ENCODE measurements at regions not wholly inside any gene's neighbourhood (a gene's known extent, or its start where the extent isn't known, plus 50 kb on each side); places are given as distances from the start of the nearest gene placed in this dataset.

DNA sequence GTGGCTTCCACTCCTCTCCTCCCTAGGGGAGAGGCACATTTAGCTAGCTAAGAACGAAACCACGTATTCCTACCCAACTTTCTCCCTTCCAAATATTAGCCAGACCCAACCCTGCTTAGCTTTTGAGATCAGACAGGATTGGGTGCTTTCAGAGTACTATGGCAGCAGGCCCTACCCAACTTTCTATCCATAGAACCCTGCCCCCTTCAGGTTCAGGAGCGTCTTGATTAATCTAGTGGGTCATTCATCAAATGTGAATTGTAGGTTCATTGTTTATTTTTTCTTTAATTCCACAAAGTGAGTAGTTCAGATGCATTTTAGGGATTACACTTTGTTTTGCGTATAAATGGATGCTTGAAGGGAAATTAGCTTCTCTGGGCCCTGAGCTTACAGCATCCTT lies 188.3 kb downstream of the MIB1 start:
- ChIA-PET CTCF (no interaction called here), POLR2A (no interaction called here)
- Mint-ChIP-seq H3K9me3 (peaks cover 0 to 4% (median 0%) of the 10 kb centered on the region in 3 donors), H3K27me3 (peaks cover 7 to 15% of the 10 kb centered on the region in 2 donors), H3K4me3 (no peak overlapping the region), H3K36me3 (no peaks in the 10 kb centered on the region), H3K4me1 (no peaks in the 10 kb centered on the region), H3K27ac (no peak overlapping the region)
- ATAC-seq (replicated peaks in 1 of 4), result no peak
- WGBS (ENCODE audit: insufficient coverage), result 100% methylated on average over 1 of the region's 4 CpGs
- Histone ChIP-seq H3K27me3 (replicated peaks in 1 of 2; ENCODE audit: control insufficient read depth in 2 of 2, extremely low read depth in 1 of 2, insufficient read depth in 2 of 2, low read length in 1 of 2) (peaks cover 0 to 6% of the 10 kb centered on the region in 2 experiments), H3K27ac (ENCODE audit: low read length) (no peak overlapping the region), H3K4me3 (ENCODE audit: control insufficient read depth in 1 of 2, extremely low read depth in 1 of 2, low read length in 1 of 2) (no peak overlapping the region), H3K36me3 (ENCODE audit: control insufficient read depth in 2 of 2, extremely low read depth in 1 of 2, insufficient read depth in 1 of 2, low read length in 1 of 2) (no peaks in the 10 kb centered on the region), H3K4me1 (ENCODE audit: control insufficient read depth in 1 of 2, extremely low read depth in 1 of 2, insufficient read depth in 2 of 2, low read length in 2 of 2) (no peaks in the 10 kb centered on the region), H3K9me3 (no peaks in the 10 kb centered on the region)
- DNase-seq, result no peak

DNA sequence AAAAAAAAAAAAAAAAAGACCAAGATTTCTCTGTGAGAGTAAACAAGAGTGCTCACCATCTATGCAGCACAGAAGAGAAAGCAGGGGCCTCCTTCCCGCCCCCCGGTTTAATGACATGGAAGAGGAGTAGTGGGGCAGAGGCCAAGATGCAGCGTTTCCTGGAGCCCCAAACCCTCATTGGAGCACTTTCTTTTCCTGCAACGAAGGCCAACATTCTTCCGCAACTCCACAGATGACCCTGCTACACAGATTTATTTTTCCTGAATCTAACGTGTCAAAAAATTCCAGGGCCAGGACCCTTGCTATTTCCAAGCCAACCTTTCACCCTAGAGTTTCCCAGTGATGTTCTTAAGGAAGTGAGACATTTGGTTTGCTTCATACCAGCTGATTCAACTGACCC lies 189.6 kb downstream of the MIB1 start:
- ChIA-PET CTCF (no interaction called here), POLR2A (no interaction called here)
- H3K27ac Mint-ChIP-seq, result no peak overlapping the region
- H3K27me3 Mint-ChIP-seq, result peaks cover 7 to 19% of the 10 kb centered on the region in 2 donors
- no peak overlapping the region for H3K4me3 ChIP-seq (ENCODE audit: control insufficient read depth in 1 of 2, extremely low read depth in 1 of 2, low read length in 1 of 2)
- H3K27ac ChIP-seq (ENCODE audit: low read length), result no peak overlapping the region
- peaks cover 0 to 11% of the 10 kb centered on the region in 2 experiments for H3K27me3 ChIP-seq (replicated peaks in 1 of 2; ENCODE audit: control insufficient read depth in 2 of 2, extremely low read depth in 1 of 2, insufficient read depth in 2 of 2, low read length in 1 of 2)
- peaks cover 0 to 4% (median 0%) of the 10 kb centered on the region in 3 donors for H3K9me3 Mint-ChIP-seq
- no peaks in the 10 kb centered on the region for H3K36me3 Mint-ChIP-seq
- DNase-seq, result no peak
- H3K9me3 ChIP-seq, result no peaks in the 10 kb centered on the region
- WGBS (ENCODE audit: insufficient coverage), result 93% methylated on average over 2 of the region's 6 CpGs
- H3K4me3 Mint-ChIP-seq, result no peak overlapping the region
- ATAC-seq (replicated peaks in 1 of 4), result no peak
- H3K4me1 ChIP-seq (ENCODE audit: control insufficient read depth in 1 of 2, extremely low read depth in 1 of 2, insufficient read depth in 2 of 2, low read length in 2 of 2), result no peaks in the 10 kb centered on the region
- no peaks in the 10 kb centered on the region for H3K4me1 Mint-ChIP-seq
- no peaks in the 10 kb centered on the region for H3K36me3 ChIP-seq (ENCODE audit: control insufficient read depth in 2 of 2, extremely low read depth in 1 of 2, insufficient read depth in 1 of 2, low read length in 1 of 2)

DNA sequence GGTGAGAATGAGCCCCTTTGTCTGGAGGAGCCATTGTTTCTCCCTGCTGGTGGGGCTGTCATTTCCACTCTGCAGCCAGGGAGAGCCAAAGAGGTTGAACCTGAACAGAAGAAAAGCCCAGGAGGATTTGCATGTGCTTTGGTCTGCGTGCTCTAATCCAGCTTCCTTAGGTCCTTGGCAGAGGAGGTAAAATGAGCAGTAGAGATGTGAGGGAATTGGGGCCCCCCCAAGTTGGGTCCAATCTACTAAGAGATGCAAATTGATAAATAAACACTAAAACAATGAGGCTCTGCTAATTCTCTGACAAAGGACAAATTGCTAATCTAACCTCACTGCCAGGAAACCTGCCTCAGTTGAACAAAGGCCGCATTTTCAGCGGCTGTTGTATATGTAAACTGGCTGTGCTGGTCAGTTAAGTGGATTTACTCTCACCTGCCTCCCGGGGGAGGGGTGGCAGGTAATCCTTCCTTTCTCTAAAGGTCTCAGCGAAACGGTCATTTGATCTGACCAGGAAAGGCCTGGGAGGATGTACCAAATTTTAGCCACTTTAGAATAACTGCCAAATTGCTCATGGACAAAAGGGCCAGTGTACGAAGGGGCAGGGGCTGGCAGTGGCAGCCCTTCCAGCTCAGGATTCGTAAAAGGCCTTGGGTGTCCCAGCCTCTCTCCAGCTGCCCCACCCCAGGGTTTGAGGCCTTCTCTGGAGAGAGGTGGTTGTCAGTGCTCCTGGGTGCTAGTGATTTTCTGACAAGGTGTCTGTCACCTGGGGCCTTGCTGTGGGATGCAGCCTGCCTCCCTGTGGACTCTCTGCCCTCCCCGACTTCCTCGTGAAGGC lies 193.6 kb downstream of the MIB1 start:
- ChIA-PET CTCF (no interaction called here), POLR2A (no interaction called here)
- Histone ChIP-seq H3K27ac (ENCODE audit: low read length) (no peak overlapping the region), H3K36me3 (ENCODE audit: control insufficient read depth in 2 of 2, extremely low read depth in 1 of 2, insufficient read depth in 1 of 2, low read length in 1 of 2) (no peaks in the 10 kb centered on the region), H3K4me1 (ENCODE audit: control insufficient read depth in 1 of 2, extremely low read depth in 1 of 2, insufficient read depth in 2 of 2, low read length in 2 of 2) (no peaks in the 10 kb centered on the region), H3K27me3 (replicated peaks in 1 of 2; ENCODE audit: control insufficient read depth in 2 of 2, extremely low read depth in 1 of 2, insufficient read depth in 2 of 2, low read length in 1 of 2) (peaks cover 0 to 9% of the 10 kb centered on the region in 2 experiments), H3K4me3 (ENCODE audit: control insufficient read depth in 1 of 2, extremely low read depth in 1 of 2, low read length in 1 of 2) (no peak overlapping the region), H3K9me3 (no peaks in the 10 kb centered on the region)
- Mint-ChIP-seq H3K27ac (no peak overlapping the region), H3K27me3 (peaks cover 7 to 17% of the 10 kb centered on the region in 2 donors), H3K4me1 (no peaks in the 10 kb centered on the region), H3K4me3 (no peak overlapping the region), H3K36me3 (no peaks in the 10 kb centered on the region), H3K9me3 (no peaks in the 10 kb centered on the region)
- WGBS (ENCODE audit: insufficient coverage), result 78% methylated on average over 7 of the region's 10 CpGs
- ATAC-seq (replicated peaks in 1 of 4), result no peak
- DNase-seq, result no peak

DNA sequence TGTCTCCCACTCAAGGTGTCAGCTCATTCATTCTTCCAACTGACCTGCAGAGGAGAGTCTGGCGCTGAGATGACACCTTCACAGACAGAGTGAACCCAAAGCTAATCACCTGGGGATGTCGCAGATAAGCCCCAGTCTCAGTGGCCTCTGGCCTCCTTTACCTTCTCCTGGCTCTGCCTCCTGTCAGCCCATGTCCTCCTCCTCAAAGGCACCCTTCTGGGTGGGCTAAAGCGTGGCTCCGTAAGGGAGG lies 194.1 kb downstream of the MIB1 start:
- Histone ChIP-seq H3K4me3 (ENCODE audit: control insufficient read depth in 1 of 2, extremely low read depth in 1 of 2, low read length in 1 of 2) (no peak overlapping the region), H3K27me3 (replicated peaks in 1 of 2; ENCODE audit: control insufficient read depth in 2 of 2, extremely low read depth in 1 of 2, insufficient read depth in 2 of 2, low read length in 1 of 2) (peaks cover 0 to 9% of the 10 kb centered on the region in 2 experiments), H3K27ac (ENCODE audit: low read length) (no peak overlapping the region), H3K9me3 (no peaks in the 10 kb centered on the region), H3K4me1 (ENCODE audit: control insufficient read depth in 1 of 2, extremely low read depth in 1 of 2, insufficient read depth in 2 of 2, low read length in 2 of 2) (no peaks in the 10 kb centered on the region), H3K36me3 (ENCODE audit: control insufficient read depth in 2 of 2, extremely low read depth in 1 of 2, insufficient read depth in 1 of 2, low read length in 1 of 2) (no peaks in the 10 kb centered on the region)
- CTCF ChIA-PET, result interaction anchor here in 1 of 2 donors (1.1 kb wide), 1 partner anchor 21 kb away, joined by 3 read pairs; no protein-coding TSS in a partner anchor
- POLR2A ChIA-PET, result no interaction called here
- no peak for DNase-seq
- peaks cover 9 to 14% of the 10 kb centered on the region in 2 donors for H3K27me3 Mint-ChIP-seq
- no peaks in the 10 kb centered on the region for H3K4me1 Mint-ChIP-seq
- no peaks in the 10 kb centered on the region for H3K9me3 Mint-ChIP-seq
- H3K36me3 Mint-ChIP-seq, result no peaks in the 10 kb centered on the region
- 94% methylated on average over 3 of the region's 4 CpGs for WGBS (ENCODE audit: insufficient coverage)
- ATAC-seq (replicated peaks in 1 of 4), result no peak
- H3K27ac Mint-ChIP-seq, result no peak overlapping the region
- no peak overlapping the region for H3K4me3 Mint-ChIP-seq

DNA sequence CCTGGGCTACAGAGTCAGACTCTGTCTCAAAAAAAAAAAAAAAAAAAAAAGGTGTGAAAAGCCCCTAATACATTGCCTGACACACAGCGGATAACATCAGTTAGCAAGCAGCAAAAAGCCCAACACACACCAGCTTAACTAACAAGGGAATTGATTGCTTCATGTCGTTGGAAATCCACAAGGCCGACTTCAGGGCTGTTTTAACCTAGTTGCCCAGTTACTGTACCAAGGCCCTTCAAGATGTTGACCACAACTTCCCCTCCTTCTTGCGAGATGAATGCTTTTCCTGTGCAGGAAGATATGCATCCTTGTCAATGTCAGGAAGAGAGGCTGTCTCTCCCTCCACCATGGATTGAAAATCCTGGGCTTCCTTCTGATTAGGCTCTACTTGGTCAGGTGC lies 202.9 kb downstream of the MIB1 start:
- Mint-ChIP-seq H3K4me1 (no peaks in the 10 kb centered on the region), H3K9me3 (no peaks in the 10 kb centered on the region), H3K27me3 (peaks cover 3 to 10% of the 10 kb centered on the region in 2 donors), H3K27ac (no peak overlapping the region), H3K4me3 (no peak overlapping the region), H3K36me3 (no peaks in the 10 kb centered on the region)
- Histone ChIP-seq H3K36me3 (ENCODE audit: control insufficient read depth in 2 of 2, extremely low read depth in 1 of 2, insufficient read depth in 1 of 2, low read length in 1 of 2) (no peaks in the 10 kb centered on the region), H3K27me3 (replicated peaks in 1 of 2; ENCODE audit: control insufficient read depth in 2 of 2, extremely low read depth in 1 of 2, insufficient read depth in 2 of 2, low read length in 1 of 2) (peaks cover 0 to 7% of the 10 kb centered on the region in 2 experiments), H3K4me1 (ENCODE audit: control insufficient read depth in 1 of 2, extremely low read depth in 1 of 2, insufficient read depth in 2 of 2, low read length in 2 of 2) (no peaks in the 10 kb centered on the region), H3K4me3 (ENCODE audit: control insufficient read depth in 1 of 2, extremely low read depth in 1 of 2, low read length in 1 of 2) (no peak overlapping the region), H3K9me3 (no peaks in the 10 kb centered on the region), H3K27ac (ENCODE audit: low read length) (no peak overlapping the region)
- ChIA-PET POLR2A (interaction anchor here in 1 of 2 donors (0.6 kb wide), 1 partner anchor 755 kb away, joined by 5 read pairs; no protein-coding TSS in a partner anchor), CTCF (no interaction called here)
- ATAC-seq (replicated peaks in 1 of 4) (no peak), DNase-seq (no peak)
- WGBS (ENCODE audit: insufficient coverage), result 50% methylated on average over 3 of the region's 4 CpGs

DNA sequence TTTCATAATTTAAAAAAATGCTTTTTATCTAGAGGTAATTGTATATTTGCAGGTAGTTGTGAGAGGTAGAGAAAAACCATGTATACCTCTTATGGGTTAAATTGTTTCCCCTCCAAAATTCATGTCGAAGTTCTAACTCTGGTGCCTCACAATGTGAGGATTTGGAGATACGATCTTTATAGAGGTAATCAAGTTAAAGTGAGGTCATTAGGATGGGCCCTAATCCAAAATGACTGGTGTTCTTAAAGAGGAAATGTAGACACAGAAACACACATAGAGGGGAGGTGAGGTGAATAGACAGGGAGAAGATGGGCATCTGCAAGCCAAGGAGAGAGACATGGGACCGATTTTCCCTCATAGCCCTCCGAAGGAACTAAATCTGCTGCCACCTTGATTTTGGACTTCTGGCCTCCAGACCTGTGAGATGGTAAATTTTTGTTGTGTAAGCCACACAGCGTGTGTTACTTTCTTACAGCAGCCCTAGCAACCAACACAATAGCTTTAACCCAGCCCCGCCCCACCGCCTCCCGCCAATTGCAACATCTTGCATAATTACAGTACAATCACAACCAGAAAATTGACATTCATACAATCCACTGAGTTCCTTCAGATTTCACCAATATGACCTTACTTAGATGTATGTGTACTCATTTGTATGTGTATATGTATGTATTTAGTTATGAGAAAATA lies 208.9 kb downstream of the MIB1 start:
- H3K4me3 ChIP-seq (ENCODE audit: control insufficient read depth in 1 of 2, extremely low read depth in 1 of 2, low read length in 1 of 2), result no peak overlapping the region
- Mint-ChIP-seq H3K36me3 (no peaks in the 10 kb centered on the region), H3K4me3 (no peak overlapping the region), H3K27ac (no peak overlapping the region), H3K27me3 (peaks cover 30 to 38% of the 10 kb centered on the region in 2 donors), H3K4me1 (no peaks in the 10 kb centered on the region), H3K9me3 (no peaks in the 10 kb centered on the region)
- POLR2A ChIA-PET, result no interaction called here
- no peak overlapping the region for H3K27ac ChIP-seq (ENCODE audit: low read length)
- DNase-seq, result no peak
- H3K36me3 ChIP-seq (ENCODE audit: control insufficient read depth in 2 of 2, extremely low read depth in 1 of 2, insufficient read depth in 1 of 2, low read length in 1 of 2), result no peaks in the 10 kb centered on the region
- CTCF ChIA-PET, result interaction anchor here in 1 of 2 donors (0.6 kb wide), 1 partner anchor 1447 kb away, joined by 3 read pairs; no protein-coding TSS in a partner anchor
- ATAC-seq (replicated peaks in 1 of 4), result no peak
- no peaks in the 10 kb centered on the region for H3K9me3 ChIP-seq
- no peaks in the 10 kb centered on the region for H3K4me1 ChIP-seq (ENCODE audit: control insufficient read depth in 1 of 2, extremely low read depth in 1 of 2, insufficient read depth in 2 of 2, low read length in 2 of 2)
- WGBS (ENCODE audit: insufficient coverage), result 40% methylated on average over 1 of the region's 8 CpGs
- H3K27me3 ChIP-seq (replicated peaks in 1 of 2; ENCODE audit: control insufficient read depth in 2 of 2, extremely low read depth in 1 of 2, insufficient read depth in 2 of 2, low read length in 1 of 2), result peaks cover 0 to 3% of the 10 kb centered on the region in 2 experiments
